ENCODE measurements at regions not wholly inside any gene's neighbourhood (a gene's known extent, or its start where the extent isn't known, plus 50 kb on each side); places are given as distances from the start of the nearest gene placed in this dataset.
"Not testable (repeated sequence)": the region's sequence is repeated elsewhere in the genome, so short reads cannot be mapped to it uniquely, and the experiment has no call there.

DNA sequence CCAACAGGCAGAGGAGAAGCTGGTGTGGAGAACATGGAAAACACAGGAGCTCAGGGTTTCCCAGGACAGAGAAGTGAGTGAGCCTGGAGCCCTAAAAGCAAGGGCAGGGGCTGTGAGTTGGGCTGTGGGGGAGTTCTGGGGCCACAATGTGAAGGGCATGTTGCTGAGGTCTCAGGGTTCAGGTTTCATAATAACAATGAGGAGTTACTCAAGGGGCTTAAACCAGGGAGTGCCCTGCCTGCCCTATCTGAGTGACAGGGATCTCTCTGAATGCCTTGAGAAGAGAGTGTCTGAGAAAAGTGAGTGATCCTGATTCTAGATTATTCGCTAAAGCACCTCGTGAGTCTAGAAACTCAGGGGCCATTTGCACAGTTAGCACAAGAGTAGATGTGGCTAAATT, 129.6 kb downstream of the VPREB1 start:
- no peak for DNase-seq

DNA sequence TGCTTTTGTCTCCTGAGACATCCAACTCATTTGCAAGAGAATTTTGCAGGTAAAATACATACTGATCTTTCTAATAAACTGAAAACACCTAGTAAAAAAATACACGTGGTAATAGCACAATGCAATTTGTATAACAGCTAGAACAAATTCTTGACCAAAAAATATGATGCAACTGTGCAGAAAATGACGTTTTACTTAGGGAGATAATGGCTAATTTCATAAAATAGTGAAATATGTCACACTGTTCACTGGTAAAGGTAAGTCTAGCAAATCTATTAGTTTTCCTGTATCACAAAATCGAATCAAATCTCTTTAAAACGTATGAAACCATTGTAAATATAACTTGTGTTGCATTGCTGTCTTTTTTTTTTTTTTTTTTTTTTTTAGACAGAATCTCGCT, 130.0 kb downstream of the VPREB1 start:
- no peak for DNase-seq

DNA sequence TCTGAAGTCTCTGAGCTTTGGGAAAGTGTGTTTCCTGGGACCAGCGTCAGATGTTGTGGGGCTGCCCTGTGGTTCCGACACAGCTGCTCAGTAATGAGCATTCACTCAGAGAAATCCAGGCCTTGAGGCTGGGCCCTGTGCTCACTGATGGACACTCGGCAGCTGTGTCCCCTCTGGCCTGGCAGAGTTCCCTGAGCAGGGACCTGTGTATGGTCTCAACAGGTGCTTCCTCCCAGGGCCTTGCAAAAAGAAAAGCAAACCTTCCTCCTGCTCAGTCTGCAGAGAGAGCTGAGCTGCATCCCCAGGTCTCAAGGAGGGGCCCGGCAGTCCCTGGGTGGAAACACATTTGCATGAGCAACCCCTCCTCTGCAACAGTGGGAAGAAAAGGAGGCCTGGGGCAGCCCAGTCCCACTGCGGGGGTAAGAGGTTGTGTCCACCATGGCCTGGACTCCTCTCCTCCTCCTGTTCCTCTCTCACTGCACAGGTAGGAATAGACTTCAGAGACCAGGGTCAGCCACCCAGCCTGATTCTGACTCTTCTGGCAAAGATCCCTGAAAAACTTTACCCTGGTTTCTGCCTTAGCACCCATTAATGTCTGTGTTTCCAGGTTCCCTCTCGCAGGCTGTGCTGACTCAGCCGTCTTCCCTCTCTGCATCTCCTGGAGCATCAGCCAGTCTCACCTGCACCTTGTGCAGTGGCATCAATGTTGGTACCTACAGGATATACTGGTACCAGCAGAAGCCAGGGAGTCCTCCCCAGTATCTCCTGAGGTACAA, 131.2 kb downstream of the VPREB1 start:
- DNase-seq, result no peak

DNA sequence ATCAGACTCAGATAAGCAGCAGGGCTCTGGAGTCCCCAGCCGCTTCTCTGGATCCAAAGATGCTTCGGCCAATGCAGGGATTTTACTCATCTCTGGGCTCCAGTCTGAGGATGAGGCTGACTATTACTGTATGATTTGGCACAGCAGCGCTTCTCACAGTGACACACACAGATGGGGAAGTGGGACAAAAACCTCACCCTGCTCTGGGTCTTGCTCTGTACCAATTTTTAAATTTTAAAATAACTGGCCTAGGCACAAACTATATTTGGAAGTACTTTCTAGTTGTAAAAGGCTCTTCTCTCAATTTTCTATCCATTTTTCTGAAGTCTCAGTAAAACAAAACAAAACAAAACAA, 131.7 kb downstream of the VPREB1 start:
- DNase-seq, result no peak

DNA sequence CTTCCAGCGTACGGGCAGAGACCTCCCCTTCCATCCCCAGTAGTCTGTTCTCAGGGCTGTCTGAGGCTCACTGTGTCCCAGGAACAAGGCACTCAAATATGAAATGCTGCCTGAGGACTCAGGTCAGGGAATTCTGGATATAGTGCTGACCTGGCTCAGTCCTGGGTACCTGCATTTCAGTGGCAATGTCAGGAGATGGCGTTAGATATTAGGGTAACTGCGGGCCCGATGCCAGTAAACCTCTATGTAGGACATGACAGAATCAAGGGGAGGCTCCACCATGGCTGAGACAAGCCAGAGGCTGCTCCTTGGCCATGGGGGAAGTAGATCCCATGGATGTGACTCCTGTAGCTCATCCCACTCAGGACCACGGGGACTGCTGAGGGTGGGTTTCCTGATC, 131.7 kb downstream of the ZNF280B start:
- not testable (repeated sequence) for DNase-seq

DNA sequence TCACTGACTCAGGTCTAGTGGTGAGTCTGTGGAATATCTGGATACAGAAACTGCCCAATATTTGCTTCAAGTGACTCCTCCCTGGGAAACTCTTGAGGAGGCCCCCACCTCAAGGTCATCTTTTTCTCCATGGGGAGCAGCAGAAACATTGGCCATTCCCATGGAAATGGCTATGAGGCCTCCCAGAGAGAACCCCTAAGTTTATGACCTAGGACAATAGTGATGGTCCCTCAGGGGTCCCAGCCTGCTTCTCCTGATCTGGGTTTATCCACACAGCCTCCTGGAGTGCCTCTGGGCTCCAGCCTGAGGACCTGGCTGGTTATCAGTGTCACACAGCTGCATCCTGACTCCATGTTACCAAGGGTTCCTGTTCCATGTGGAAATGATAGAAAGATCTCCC, 131.2 kb downstream of the ZNF280B start:
- DNase-seq, result no peak

DNA sequence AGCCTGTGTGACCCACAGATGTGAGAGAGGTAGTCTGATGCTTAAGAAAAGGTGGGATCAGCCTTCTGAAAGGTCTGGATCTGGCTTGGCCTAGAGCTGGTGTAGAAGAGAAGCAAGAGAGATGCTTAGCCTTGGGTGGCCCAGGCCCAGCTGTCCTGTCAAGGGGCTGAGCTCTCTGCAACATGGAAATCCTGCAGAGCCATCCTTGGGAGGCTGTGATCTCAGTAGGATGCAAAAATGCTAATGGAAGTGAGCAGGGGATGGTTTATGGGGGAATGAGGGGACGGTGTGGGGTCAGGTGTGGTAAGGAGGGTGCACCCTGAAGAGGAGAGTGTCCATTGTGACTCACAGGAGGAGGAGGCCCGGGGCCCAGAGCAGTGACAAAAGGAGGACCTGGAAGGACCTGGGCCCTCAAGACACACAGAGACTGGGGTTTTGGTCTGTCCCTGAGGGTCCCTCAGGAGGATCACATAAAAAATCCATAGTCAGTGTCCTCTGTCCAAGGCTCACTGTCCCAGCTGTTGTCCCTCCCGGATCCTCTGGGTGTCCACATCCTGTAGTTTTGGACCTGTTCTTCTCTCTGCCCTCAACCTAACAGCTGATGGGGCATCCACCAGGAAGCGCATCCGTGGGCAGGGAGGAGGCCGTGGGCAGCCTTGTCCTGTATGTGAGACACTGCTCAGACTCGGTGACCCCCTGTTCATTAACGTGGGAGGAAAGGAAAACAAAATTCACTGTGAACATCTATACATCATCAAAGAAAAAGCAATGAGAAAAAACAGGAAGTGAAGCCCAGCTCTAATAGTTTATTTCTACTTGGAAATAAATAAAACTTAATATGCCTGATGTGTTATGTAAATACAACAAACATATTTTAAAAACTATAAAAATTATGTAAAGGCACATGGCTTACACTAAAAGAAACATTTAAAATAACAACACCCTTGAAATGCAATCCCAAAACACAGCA, 129.8 kb downstream of the ZNF280B start:
- DNase-seq, result no peak

DNA sequence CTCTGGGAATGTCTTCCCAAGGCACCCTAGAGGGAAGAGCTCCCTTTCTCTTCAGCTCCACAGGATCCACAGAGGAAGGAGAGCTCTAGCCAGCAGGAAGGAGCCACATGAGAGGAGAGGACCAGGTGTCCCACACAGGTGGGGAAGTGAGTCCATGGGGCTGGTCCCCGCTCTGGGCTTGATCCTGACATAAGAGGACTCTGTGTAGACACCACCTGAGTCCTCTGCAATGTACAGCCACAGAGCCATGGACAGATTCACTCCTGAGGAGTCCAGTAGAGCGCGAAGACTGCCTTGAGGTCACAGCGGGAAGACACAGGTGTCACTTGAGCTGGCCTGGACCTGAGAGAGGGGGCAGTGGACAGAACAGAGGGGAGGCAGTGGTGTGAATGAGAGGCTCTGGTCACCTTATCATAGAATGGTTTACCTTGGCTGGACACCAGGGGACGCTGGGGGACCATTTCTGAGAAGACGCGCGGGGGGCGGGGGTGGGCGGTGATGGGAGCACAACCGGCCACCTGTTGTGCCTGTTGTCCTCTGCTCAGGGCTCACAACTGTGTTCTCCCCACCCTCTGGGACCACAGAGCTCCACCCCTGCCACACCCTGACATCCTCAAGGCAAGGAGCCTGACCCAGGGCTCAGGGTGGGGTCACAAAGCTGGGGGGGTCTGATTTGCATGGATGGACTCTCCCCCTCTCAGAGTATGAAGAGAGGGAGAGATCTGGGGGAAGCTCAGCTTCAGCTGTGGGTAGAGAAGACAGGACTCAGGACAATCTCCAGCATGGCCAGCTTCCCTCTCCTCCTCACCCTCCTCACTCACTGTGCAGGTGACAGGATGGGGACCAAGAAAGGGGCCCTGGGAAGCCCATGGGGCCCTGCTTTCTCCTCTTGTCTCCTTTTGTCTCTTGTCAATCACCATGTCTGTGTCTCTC, 128.2 kb downstream of the ZNF280B start:
- DNase-seq, result no peak

DNA sequence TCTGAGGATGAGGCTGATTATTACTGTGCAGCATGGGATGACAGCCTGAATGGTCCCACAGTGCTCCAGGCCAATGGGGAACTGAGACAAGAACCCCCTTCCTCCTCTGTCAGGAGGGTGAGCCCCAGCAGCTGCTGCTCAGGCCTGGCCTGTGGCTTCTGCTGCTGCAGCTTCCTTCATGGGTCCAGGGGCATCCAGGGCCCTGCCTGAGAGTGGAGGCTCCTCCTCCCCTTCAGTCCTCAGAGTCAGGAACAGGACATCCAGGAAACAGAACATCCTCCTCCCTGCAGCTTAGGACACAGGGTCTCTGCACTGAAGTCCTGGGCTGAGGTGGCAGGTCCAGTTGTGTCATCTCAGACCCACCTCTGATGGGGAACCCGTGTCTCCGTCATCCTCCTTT, 127.2 kb downstream of the ZNF280B start:
- not testable (repeated sequence) for DNase-seq

DNA sequence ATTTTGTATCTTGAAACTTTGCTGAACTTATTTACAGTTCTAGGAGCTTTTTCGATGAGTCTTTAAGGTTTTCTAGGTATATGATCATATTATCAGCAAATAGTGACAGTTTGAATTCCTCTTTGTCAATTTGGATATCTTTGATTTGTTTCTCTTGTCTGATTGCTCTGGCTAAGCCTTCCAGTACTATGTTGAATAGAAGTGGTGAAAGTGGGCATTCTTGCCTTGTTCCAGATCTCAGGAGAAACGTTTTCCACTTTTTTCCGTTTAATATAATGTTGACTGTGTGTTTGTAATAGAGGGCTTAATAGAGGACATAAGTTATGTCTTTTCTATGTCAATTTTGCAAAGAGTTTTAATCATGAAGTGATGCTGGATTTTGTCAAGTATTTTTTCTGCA, 124.3 kb downstream of the ZNF280B start:
- DNase-seq, result no peak

DNA sequence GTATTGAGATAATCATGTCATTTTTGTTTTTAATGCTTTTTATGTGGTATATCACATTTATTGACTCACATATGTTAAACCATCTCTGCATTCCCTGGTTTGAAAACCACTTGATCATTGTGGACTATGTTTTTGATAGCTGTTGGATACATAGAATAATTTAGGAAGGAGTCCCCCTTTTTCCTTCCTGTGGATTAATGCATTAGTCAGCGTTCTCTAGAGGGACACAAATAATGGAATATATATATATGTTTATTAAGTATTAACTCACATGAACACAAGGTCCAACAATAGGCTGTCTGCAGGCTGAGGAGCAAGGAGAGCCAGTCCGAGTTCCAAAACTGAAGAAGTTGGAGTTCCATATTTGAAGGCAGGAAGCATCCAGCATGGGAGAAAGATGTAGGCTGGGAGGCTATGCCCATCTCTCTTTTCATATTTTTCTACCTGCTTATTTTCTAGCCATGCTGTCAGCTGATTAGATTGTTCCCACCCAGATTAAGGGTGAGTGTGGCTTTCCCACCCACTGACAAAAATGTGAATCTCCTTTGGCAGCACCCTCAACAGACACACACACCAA, 123.8 kb downstream of the ZNF280B start:
- no peak for DNase-seq

DNA sequence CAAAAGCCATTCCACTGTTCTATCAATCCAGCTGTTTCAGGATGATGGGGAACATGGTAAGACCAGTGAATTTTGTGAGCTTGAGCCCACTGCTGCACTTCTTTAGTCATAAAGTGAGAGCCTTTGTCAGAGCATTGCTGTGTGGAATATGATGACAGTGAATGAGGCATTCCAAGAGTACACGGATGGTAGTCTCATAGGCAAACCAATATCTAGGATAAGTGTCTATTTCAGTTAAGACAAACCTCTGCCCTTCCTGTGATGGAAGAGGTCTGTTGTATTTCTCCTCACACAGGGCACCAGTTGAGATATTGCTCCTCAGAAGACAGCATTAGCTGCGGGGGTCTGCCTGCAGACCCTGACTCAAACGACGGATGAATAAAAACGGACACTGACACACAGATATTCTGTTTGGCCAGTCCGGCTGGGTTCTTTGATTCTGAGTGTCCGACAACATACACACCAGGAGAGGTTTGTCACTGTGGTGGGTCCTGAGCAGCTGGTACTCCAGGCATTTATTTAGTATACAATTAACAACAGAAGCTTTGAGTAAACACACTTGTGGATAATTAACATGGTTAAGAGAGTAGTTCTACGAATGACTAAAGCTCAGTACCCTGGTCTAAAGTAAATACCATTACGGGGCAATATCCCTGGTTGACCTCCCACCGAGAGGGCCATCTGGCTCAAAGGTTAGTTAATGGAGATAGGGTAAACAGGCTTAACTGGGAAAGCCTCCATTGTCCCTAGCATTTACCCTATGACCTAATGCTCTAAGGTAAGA, 121.7 kb downstream of the ZNF280B start:
- DNase-seq, result no peak

DNA sequence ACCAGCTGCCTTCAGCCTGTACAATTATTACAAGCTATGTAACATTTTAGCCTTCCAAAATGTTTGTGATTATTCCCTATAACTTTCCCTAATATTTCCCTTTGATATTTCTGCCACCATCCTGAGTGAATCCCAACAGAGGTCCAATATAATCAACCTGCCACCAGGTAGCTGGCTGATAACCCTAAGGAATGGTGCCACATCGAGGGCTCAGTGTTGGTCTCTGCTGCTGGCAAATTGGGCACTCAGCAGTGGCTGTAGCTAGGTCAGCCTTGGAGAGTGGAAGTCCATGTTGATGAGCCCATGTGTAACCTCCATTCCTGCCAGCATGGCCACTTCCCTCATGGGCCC, 121.2 kb downstream of the ZNF280B start:
- DNase-seq, result no peak

DNA sequence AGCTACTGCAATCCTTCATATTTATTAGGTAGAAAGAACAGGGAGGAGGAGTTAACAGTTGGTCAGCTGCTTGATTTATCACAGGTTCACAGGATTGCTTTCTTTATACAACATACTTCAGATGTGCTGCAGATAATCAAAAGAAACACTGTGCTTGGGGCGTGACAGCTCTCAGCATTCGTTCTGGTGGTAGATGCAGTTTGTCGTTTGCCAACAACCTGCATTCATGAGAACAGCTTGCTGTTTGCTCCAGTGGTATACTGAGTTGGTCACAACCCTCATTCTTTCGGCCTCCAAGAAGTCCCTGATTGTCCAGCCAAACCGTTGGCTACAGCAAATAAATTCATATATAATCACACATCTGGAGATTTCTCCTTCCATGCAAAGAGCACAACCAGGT, 120.5 kb downstream of the ZNF280B start:
- no peak for DNase-seq

DNA sequence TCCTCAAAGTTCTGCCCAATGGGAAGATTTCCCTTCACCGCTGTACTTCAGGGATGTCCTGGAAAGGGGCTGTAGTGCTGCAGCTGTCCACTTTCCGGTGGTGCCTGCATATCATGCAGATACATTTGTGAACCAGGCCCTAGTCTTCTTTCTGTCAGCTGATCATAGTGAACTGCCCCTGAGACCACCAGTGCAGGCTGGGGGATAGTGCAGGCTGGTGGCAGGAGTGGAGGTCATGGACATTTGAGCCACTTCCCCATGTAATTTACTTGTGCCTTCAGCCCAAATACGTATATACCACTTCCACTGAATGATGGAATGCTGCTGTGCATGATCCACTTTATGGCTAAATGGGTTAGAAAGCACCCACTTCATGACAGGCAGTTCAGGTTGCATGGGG, 120.0 kb downstream of the ZNF280B start:
- DNase-seq, result no peak

DNA sequence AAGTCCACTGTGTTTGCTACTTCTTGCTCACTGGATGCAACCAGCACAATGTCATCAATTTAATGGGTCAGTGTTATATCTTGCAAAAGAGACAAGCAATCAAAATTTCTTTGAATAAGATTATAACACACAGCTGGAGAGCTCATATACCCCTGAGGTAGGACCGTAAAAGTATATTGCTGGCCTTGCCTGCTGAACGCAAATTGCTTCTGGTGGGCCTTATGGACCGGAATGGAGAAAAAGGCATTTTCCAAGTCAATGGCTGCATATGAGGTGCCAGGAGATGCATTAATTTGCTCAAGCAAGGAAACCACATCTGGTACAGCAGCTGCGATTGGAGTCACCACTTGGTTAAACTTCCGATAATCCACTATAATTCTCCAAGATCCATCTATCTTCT, 119.1 kb downstream of the ZNF280B start:
- no peak for DNase-seq

DNA sequence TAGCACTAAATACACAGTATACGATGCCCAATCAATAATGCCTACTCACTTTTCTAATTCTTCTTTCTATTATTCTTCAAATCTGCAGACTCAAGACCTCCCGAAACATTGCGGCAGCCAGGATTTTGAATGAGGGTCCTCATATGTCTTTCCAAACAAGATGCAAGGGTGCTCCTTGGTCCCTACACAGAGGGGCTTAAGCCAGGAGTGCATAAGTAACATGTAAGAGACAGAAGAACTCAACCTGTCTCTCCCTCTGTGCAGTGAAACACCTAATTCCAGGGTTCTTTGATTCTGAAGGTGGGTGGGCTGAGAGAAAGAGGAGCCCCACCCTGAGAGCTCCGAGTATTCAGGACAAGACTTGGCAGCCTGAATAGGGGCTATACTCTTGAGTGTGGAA, 117.6 kb downstream of the ZNF280B start:
- no peak for DNase-seq

DNA sequence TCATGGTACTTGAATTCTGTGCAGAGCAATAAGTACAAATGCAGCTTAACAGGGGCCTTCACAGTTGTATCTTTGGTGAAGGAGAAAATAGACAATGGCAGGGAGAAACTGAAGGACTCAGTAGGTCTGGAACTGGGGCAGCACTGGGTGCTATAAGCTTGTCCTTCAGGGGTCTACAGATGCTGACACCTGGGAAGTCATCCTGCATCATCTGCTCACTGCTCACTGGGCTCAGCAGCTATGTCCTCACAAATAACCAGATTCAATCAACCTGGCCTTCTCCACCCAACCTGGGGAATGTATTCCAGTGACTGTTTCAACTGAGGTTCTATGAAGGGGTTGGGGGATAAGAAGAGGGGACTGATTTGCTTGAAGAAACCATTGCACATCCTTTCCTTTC, 117.0 kb downstream of the ZNF280B start:
- no peak for DNase-seq

DNA sequence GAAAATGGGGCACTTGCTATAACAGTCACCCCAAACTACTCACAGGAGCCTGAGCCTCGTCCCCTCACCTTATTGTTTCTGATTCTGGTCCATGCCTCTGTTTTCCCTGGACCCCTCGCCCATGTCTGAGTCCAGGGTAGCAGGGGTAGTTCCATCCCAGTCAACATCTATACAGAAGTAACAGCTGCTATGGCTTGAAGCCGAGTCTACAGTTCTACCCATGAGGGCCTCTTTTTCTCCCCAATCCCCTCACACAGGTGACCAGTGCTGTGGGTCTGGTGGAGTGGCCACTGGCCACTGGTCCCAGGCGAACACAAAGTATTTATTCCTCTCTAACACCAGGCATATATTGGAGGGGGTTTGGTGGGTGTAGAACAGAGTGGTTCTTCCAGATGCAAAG, 116.4 kb downstream of the ZNF280B start:
- DNase-seq, result no peak

DNA sequence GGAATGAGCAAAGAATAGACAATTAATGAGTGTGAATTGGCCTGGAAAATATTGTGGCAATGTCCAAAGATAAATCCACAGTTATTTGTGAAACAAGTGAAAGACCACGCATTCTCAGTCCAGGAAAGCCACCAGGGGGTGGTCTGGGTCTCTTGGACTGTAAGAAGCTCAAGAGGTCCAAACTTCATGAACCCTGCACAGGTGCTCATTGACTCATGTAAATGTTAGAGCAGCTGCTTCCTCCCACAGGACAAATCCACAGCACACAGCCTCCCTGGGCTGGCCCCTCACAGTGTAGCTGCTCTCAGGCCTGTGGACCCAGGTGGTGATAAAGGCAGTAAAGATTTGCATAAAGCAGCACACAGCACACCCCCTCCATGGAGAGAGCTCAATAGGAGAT, 114.0 kb downstream of the ZNF280B start:
- DNase-seq, result no peak

DNA sequence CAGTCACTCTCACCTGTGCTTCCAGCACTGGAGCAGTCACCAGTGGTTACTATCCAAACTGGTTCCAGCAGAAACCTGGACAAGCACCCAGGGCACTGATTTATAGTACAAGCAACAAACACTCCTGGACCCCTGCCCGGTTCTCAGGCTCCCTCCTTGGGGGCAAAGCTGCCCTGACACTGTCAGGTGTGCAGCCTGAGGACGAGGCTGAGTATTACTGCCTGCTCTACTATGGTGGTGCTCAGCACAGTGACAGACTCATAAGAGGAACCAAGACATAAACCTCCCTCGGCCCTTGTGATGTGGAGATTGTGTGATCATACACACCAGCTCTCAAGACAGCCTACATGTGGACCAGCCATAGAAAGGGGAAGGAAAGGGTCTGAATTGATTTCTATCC, 113.3 kb downstream of the ZNF280B start:
- no peak for DNase-seq

DNA sequence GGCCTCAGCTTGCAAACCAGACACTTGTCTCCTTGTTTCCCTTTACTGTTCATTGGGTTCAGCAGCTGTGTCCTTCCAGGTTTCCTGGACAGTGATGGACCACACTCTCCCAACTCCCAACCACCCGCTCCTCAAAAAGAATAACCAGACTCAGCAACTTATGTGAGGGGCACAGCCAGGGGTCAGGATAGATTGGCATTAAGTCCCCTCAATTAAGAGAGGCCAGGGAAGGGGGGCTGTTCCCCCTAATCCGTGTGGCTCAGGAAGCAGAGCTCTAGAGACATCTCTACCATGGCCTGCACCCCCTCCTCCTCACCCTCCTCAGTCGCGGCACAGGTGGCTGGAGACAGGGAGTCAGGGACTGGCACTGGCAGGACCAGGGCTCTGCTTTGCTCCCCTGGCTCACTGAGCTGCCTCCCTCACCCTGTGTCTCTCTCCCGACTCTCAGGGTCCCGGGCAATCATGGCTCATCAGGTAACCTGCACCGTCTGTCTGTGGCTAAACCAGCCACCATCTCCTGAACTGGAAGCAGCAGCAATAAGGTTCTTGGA, 111.7 kb downstream of the ZNF280B start:
- DNase-seq, result no peak
